ENCODE measurements at regions not wholly inside any gene's neighbourhood (a gene's known extent, or its start where the extent isn't known, plus 50 kb on each side); places are given as distances from the start of the nearest gene placed in this dataset.

- Histone ChIP-seq H4K20me1 (replicated peaks; ENCODE audit: control insufficient read depth, insufficient read depth, low read length) (no peaks in the 10 kb centered on the region), H3K79me2 (ENCODE audit: control insufficient read depth, insufficient read depth, low read length) (no peaks in the 10 kb centered on the region), H3K4me1 (replicated peaks in 1 of 2; ENCODE audit: control insufficient read depth in 2 of 2, insufficient read depth in 2 of 2, low read length in 2 of 2) (peaks cover 0 to 38% of the 10 kb centered on the region in 2 experiments; a peak in 3 of 5 replicates), H3K4me3 (no peak overlapping the region), H3K27ac (ENCODE audit: extremely low read depth, low read depth, low read length) (no peak overlapping the region), H3K9me1 (ENCODE audit: control insufficient read depth, insufficient read depth, low read length) (no peaks in the 10 kb centered on the region), H3K4me2 (ENCODE audit: insufficient read depth, low read length) (no peak overlapping the region), H3K9ac (ENCODE audit: insufficient read depth in 1 of 2, low read depth in 2 of 2, low read length in 2 of 2) (no peak overlapping the region), H3K27me3 (ENCODE audit: control insufficient read depth in 2 of 2, insufficient read depth in 2 of 2, low read length in 2 of 2) (no peaks in the 10 kb centered on the region), H3K36me3 (ENCODE audit: control insufficient read depth, insufficient read depth, low read length) (no peaks in the 10 kb centered on the region), H2AFZ (ENCODE audit: low read depth, low read length) (peak overlapping the region; percentile 61), H3K9me3 (replicated peaks; ENCODE audit: control insufficient read depth, insufficient read depth, low read depth, low read length) (no peaks in the 10 kb centered on the region)
- intact Hi-C loops (cut with micrococcal nuclease), result no loop called here
- no peak for DNase-seq (ENCODE audit: extremely low read depth in 1 of 4, low spot score in 3 of 4)
- ATAC-seq, result no peak
- FAIRE-seq, result no peak
- ChIA-PET CTCF (ENCODE audit: low intra/inter-chr PET ratio) (no interaction called here), POLR2A (interaction anchor here (0.6 to 1.8 kb wide), 2 partner anchors 10 to 393 kb away, joined by 5 to 6 read pairs; no protein-coding TSS in a partner anchor)
- WGBS (ENCODE audit: insufficient coverage, low coverage, missing lambda C conversion rate), result 40% methylated on average over 8 of the region's 8 CpGs
- no TSS peak for BruUV-seq (replicated peaks)
- TF ChIP-seq TCF7 (IDR thresholded peaks at IDR 0.05; ENCODE audit: borderline replicate concordance) (no peak), ZNF316 (IDR thresholded peaks at IDR 0.05) (peak; percentile 30; the same call in 1 of the 2 replicates)
- in situ Hi-C loops (cut with MboI), result no loop called here
These were observed 121.5 kb upstream of the CREB1 start for GRCh38 chr2:207408086-207408794.

GRCh38 chr2:207409517-207409916 lies 120.2 kb upstream of the CREB1 start:
- FAIRE-seq (peak; percentile 70), ATAC-seq (peak; percentile 60), DNase-seq (ENCODE audit: extremely low read depth in 1 of 4, low spot score in 3 of 4) (peak in 2 of 4 experiments; percentile 6 to 34)
- no TSS peak for BruUV-seq (replicated peaks)
- Histone ChIP-seq H3K79me2 (ENCODE audit: control insufficient read depth, insufficient read depth, low read length) (no peaks in the 10 kb centered on the region), H4K20me1 (replicated peaks; ENCODE audit: control insufficient read depth, insufficient read depth, low read length) (no peaks in the 10 kb centered on the region), H2AFZ (ENCODE audit: low read depth, low read length) (peak overlapping the region; percentile 84), H3K9ac (ENCODE audit: insufficient read depth in 1 of 2, low read depth in 2 of 2, low read length in 2 of 2) (peak overlapping the region in 1 of 2 experiments; percentile 30; a peak in 2 of 4 replicates), H3K36me3 (ENCODE audit: control insufficient read depth, insufficient read depth, low read length) (no peaks in the 10 kb centered on the region), H3K27me3 (ENCODE audit: control insufficient read depth in 2 of 2, insufficient read depth in 2 of 2, low read length in 2 of 2) (no peaks in the 10 kb centered on the region), H3K4me1 (replicated peaks in 1 of 2; ENCODE audit: control insufficient read depth in 2 of 2, insufficient read depth in 2 of 2, low read length in 2 of 2) (peaks cover 0 to 39% of the 10 kb centered on the region in 2 experiments; a peak in 3 of 5 replicates), H3K9me3 (replicated peaks; ENCODE audit: control insufficient read depth, insufficient read depth, low read depth, low read length) (no peaks in the 10 kb centered on the region), H3K9me1 (ENCODE audit: control insufficient read depth, insufficient read depth, low read length) (no peaks in the 10 kb centered on the region), H3K27ac (ENCODE audit: extremely low read depth, low read depth, low read length) (peak overlapping the region; percentile 50), H3K4me3 (no peak overlapping the region), H3K4me2 (ENCODE audit: insufficient read depth, low read length) (peak overlapping the region; percentile 19; the same call in 1 of the 2 replicates)
- POLR2A ChIA-PET, result interaction anchor here (0.6 kb wide), 1 partner anchor 14 kb away, joined by 4 read pairs; no protein-coding TSS in a partner anchor
- in situ Hi-C loops (cut with MboI), result no loop called here
- WGBS (ENCODE audit: insufficient coverage, low coverage, missing lambda C conversion rate), result 7% methylated on average over 4 of the region's 4 CpGs
- intact Hi-C loops (cut with micrococcal nuclease), result no loop called here
- TF ChIP-seq SRSF9 (IDR thresholded peaks at IDR 0.05; ENCODE audit: borderline replicate concordance, low read depth, low read length), result no peak
- TF ChIP-seq CBX8 (IDR thresholded peaks at IDR 0.05; ENCODE audit: borderline replicate concordance, extremely low read depth, low read depth, low read length, poor library complexity, severe bottlenecking), result no peak
- TF ChIP-seq, protein P1, sequence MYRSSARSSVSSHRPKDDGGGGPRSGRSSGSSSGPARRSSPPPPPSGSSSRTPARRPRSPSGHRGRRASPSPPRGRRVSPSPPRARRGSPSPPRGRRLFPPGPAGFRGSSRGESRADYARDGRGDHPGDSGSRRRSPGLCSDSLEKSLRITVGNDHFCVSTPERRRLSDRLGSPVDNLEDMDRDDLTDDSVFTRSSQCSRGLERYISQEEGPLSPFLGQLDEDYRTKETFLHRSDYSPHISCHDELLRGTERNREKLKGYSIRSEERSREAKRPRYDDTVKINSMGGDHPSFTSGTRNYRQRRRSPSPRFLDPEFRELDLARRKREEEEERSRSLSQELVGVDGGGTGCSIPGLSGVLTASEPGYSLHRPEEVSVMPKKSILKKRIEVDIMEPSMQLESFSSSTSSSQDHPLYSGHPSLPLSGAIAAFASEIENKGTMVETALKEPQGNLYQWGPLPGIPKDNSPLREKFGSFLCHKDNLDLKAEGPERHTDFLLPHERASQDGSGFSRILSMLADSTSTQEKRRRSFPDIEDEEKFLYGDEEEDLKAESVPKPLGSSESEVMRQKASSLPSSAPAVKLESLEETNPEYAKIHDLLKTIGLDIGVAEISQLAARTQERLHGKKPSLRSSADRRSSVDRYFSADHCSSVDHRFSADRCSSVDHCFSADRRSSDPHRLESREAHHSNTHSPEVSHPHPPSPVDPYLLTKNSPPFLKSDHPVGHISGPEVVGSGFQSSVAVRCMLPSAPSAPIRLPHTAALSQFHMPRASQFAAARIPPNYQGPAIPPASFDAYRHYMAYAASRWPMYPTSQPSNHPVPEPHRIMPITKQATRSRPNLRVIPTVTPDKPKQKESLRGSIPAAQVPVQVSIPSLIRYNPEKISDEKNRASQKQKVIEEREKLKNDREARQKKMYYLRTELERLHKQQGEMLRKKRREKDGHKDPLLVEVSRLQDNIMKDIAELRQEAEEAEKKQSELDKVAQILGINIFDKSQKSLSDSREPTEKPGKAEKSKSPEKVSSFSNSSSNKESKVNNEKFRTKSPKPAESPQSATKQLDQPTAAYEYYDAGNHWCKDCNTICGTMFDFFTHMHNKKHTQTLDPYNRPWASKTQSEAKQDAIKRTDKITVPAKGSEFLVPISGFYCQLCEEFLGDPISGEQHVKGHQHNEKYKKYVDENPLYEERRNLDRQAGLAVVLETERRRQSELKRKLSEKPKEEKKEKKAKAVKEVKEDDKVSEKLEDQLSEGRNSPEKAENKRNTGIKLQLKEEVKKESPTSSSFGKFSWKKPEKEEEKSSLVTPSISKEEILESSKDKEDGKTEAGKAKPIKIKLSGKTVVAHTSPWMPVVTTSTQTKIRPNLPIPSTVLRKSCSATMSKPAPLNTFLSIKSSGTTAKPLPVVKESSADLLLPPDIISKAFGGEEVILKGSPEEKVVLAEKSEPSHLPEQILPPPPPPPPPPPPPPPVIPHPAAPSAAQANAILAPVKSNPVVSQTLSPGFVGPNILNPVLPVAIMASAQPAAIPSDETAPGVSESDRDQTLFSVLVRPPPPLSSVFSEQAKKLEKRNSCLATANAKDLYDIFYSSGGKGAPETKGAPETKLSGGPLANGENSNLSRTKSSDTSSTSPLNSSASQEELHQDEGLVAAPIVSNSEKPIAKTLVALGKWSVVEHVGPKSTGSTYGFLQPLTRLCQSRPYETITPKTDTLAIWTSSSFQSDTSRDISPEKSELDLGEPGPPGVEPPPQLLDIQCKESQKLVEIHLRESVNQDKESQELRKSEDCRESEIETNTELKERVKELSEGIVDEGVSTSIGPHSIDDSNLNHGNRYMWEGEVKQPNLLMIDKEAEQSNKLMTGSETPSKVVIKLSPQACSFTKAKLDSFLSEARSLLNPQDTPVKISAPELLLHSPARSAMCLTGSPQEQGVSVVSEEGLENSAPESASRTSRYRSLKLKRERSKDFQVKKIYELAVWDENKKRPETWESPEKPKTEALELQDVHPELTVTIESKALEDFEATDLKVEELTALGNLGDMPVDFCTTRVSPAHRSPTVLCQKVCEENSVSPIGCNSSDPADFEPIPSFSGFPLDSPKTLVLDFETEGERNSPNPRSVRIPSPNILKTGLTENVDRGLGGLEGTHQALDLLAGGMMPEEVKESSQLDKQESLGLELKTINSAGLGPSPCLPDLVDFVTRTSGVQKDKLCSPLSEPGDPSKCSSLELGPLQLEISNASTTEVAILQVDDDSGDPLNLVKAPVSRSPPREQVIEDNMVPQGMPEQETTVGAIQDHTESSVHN (IDR thresholded peaks at IDR 0.05; ENCODE audit: borderline replicate concordance in 1 of 2, low read depth in 1 of 2), result no peak
- CTCF ChIA-PET (ENCODE audit: low intra/inter-chr PET ratio), result no interaction called here

Measured in K562 (cell line).